GM21360 (cell line): ENCODE measurements at regions not wholly inside any gene's neighbourhood (a gene's known extent, or its start where the extent isn't known, plus 50 kb on each side); places are given as distances from the start of the nearest gene placed in this dataset.

Experiments used
- ATAC-seq: cut with Tn5 transposase; IDR thresholded peaks from one replicate; pipeline ENCODE4 v1.9.1; 2021; ENCODE audit warnings: mild to moderate bottlenecking, moderate library complexity; ENCODE audit not compliant: unreplicated experiment

DNA sequence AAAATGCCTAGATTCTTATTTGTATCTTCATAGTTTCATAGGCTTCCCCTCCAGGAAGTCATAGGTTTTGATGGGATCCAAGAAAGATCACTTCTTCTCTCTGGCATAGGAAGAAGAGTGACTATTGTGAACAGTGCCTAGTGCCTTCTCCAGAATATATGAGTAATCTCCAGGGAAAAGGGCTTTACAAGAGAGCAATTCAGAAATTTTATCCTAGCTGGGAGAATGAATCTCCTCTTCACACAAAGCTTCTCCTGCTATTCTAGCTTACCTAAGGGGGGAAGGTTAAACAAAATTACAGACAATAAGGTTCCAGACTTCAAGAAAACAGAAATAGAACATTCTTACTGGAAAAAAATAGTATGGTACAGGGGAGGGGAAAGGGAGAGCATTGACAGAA, 1193.3 kb upstream of the CDH6 start:
- ATAC-seq: no peak

DNA sequence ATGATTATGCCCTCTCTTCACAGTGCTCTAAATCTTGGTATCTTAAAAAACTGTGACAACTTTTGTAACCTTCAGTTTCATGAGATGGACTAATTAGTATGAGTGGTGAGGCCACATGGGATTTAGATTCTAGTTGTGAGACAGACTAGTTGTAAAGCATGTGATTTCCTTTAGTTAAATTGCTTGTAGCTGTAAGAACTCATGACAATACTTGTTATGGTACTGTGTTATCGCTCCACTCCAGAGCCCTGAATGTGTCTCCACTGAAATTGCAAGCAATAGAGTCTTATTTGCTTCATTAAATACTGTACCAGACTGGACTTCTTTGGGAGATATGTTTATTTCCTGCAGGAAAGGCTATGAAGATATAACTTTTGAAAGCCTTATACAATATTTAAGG, 1198.3 kb upstream of the CDH6 start:
- no peak for ATAC-seq

- no peak for ATAC-seq
Measured at GRCh38 chr5:29994519-29994918, 1199.0 kb upstream of the CDH6 start.

DNA sequence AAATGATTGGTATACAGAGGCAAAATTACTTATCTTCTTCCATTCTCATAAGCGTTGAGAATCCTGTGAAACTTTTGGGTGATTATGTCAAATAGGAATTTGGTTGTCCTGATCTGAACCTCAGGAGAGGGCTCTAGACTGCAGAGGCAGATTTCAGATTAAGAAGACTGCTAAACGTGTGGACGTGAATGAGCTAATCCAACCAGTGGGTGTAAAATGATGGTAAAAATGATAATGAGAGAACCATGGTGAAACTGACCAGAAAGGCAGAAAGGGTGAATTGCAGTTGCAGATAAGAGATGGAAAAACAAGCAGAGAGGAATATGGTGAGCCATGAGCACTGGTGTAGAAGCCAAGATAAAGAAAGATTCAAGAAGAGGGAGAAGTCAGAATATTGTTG, 1200.2 kb upstream of the CDH6 start:
- ATAC-seq: no peak

- ATAC-seq: no peak
Measured at GRCh38 chr5:29992248-29992647, 1201.2 kb upstream of the CDH6 start.

GRCh38 chr5:29990681-29991080, 1202.8 kb upstream of the CDH6 start:
- ATAC-seq: no peak

DNA sequence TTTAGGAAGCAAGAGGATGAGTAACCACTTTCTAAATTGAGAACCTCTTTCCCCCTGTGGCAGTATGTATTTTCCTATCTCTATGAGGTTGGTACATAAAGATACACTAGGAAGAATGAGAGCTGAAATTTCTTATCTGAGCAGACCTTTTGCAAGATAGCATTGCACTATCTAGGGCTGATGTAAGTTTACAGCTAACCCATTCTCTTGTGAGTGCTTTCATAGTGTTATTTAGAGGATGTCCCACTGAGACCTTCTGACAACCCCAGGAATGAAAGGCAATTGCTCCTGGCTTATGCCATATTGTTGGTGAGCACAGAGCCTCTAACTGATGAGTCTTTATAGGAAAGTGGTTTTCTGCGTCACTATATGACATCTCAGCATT, 1209.3 kb upstream of the CDH6 start:
- ATAC-seq: no peak

DNA sequence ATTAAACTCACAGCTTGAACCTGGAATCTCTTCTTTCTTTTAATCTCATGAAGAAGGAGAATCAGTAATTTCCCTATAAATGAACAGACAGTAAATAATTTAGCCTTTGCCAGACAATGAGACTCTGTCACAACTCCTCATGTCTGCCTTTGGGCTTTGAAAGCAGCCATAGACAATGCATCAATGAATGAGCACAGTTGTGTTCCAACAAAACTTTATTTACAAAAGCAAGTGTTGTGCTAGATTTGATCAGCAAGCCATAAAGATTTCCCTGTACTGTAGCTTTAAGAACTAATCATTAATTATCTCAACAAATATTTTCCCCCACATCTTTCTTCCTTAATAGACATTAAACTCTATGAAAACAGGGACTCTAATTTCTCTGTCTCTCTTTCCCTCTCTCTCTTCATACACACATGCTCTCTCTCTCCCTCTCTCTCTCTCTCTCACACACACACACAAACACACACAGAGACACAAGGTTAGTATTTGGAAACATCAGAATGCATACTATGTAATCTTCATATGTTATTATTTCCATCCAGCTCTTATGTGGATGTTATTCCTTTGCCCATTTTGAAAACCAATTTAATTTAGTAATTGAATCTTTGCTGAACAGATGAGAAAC, 1209.8 kb upstream of the CDH6 start:
- no peak for ATAC-seq

- no peak for ATAC-seq
Measured at GRCh38 chr5:29982457-29982856, 1211.0 kb upstream of the CDH6 start.

- ATAC-seq: no peak
Measured at GRCh38 chr5:29972597-29972996, 1220.9 kb upstream of the CDH6 start.

- ATAC-seq: no peak
Measured at GRCh38 chr5:29963956-29964355, 1229.5 kb upstream of the CDH6 start.

DNA sequence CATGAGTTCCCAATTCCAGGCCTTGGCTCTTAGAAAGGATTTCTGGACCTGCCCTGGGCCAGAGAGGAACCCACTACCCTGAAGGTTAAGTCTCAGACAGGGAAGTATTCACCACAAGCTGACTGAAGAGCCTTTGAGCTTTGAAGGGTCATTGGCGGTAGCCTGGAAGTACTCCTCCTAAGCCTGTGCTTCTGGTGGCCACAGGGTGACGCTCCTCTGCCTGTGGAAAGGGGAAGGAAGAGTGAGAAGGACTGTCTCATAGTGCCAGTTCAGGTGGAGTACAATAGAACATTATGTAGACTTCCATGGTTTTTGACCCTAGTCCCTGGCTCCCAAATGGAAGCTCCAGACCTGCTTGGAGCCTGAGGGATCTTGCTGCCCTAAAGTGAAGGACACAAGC, 1233.2 kb upstream of the CDH6 start:
- no peak for ATAC-seq

GRCh38 chr5:29950416-29951145, 1242.9 kb upstream of the CDH6 start:
- ATAC-seq: no peak

GRCh38 chr5:29949301-29949872, 1244.1 kb upstream of the CDH6 start:
- no peak for ATAC-seq

DNA sequence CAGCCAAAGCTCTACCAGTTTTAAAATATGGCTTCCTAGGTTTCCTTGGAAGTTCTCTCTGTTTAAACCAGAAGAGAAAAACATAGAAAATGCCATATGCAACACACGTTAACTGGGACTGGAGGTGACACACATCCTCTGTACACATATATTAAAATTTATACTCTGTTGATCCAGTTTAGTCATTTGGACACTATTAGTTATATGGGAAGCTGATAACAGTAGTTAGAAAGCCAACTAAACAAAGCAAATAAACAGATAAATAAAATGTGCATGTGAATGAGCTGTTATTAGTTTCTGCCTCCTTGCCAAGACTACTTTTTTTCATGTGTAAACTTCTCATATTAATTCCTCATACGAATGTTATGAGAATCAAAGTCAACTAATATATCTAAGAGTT, 1249.2 kb upstream of the CDH6 start:
- ATAC-seq: no peak

DNA sequence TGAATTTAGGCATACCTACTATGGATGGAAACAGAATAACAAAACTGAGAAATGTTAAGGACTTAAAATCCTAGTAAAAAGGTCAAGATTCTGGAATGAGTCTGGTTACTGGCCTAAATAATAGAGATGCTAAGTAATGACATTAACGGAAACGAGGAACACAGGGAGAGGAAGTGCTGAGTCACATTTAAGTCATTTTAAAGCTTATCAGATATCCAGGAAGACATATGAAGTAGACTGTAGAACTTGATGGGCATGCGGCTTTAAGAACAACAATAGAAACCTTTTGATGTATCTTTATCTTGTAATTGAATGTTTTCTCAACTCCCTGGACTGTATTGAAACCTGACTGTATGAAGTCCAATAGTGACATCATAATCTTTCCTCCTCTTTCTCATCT, 1251.4 kb upstream of the CDH6 start:
- ATAC-seq: no peak

DNA sequence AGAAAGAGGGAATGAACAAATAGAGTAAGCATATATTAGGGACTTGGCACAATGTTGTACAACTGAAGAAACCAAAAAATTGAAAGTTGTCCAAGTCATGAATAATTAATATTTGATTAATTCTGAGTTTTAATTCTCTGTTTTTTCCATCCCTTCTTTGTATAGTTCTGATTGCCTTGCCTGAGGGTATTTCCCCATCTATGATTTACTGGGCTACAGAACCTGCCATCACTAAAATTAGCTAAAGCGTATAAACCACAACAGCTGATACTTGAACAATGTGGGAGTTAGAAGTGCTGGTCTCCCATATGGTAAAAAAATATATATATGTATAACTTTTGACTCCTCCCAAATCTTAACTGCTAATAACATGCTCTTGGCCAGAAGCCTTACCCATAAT, 1253.5 kb upstream of the CDH6 start:
- ATAC-seq: no peak

GRCh38 chr5:29935371-29935770, 1258.1 kb upstream of the CDH6 start:
- ATAC-seq: no peak

DNA sequence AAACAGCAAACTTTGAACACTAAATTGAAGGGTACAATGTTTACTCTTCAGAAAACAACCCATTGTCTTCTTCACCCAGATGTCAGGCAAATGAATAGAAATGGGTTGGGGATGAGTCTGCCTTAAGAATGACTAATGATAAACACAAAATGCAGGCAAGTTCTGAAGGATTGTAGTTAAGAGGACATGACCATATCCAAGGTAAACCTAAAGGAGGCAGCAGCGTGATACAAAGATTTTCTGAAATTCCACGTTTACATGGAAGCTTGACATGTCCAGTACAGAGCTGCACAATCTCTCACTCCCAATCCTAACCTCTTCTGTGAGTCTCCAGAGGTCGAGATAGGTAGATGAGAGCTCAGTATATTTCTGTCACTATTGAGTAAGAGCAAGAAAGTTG, 1263.2 kb upstream of the CDH6 start:
- ATAC-seq: no peak

DNA sequence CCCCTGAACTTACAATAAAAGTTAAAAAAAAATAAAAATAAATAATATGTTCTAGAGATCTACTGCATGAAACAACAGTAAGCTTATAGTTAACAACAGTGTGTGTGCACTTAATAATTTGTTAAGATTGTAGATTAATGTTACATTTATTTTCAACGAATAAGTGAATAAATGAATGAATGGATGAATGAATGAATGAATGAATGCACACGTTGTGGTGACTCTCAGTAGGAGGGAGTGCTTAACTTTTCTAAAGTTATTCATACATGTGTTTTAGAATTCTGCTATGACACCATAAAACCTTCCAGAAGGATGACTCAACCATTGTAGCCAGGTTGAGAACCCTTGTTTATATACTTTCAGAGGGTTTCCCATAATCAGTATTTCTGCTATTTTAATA, 1269.4 kb upstream of the CDH6 start:
- ATAC-seq: no peak

- no peak for ATAC-seq
Measured at GRCh38 chr5:29905626-29906353, 1287.7 kb upstream of the CDH6 start.

GRCh38 chr5:29902859-29903258, 1290.6 kb upstream of the CDH6 start:
- no peak for ATAC-seq
